Kidney epithelial cell (primary cell): ENCODE measurements at regions not wholly inside any gene's neighbourhood (a gene's known extent, or its start where the extent isn't known, plus 50 kb on each side); places are given as distances from the start of the nearest gene placed in this dataset.

Source experiments
- DNase-seq: peaks from one replicate; pipeline ENCODE4 v3.0.0-alpha.2; 2010; ENCODE audit warnings: low read depth
- H3K27me3 ChIP-seq: 2 replicates; pipeline ENCODE4 v1.6.0; 2011; ENCODE audit warnings: low read length; ENCODE audit not compliant: control insufficient read depth, insufficient read depth
- H3K36me3 ChIP-seq: 2 replicates; pipeline ENCODE4 v1.5.1; 2011; ENCODE audit warnings: low read length; ENCODE audit not compliant: control insufficient read depth, insufficient read depth
- H3K4me3 ChIP-seq: 2 replicates; pipeline ENCODE4 v1.5.1; 2011; ENCODE audit warnings: low read depth, mild to moderate bottlenecking, control low read depth, low read length
- TF ChIP-seq, protein P1 (sequence below): IDR thresholded peaks from 2 replicates; pipeline ENCODE4 v1.5.1; 2011; ENCODE audit warnings: mild to moderate bottlenecking, moderate library complexity, low read length, control low read depth, inconsistent platforms; ENCODE audit not compliant: insufficient read depth, poor library complexity, severe bottlenecking

DNA sequence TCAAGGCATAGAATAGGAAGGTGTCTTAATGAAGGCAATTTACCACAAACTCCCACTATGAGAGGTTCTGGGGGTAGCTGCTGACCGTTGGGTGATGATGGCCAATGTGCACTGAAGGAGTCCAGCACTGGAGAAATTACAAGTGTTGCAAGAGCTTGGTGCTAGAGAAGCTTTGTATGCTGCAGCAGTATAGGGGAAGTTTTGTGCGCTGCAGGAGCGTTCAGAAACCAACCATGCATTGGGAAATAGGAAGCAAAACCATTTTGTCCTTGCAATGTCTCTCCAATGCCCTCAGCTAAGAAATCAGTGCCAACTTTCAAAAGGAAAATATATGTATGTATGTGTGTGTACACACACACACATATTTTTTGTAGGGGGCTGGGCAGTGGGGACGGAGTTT is 441.6 kb upstream of the NAALADL2 start:
- Histone ChIP-seq H3K27me3 (no peaks in the 10 kb centered on the region), H3K4me3 (no peak overlapping the region), H3K36me3 (no peaks in the 10 kb centered on the region)
- TF ChIP-seq, protein P1, sequence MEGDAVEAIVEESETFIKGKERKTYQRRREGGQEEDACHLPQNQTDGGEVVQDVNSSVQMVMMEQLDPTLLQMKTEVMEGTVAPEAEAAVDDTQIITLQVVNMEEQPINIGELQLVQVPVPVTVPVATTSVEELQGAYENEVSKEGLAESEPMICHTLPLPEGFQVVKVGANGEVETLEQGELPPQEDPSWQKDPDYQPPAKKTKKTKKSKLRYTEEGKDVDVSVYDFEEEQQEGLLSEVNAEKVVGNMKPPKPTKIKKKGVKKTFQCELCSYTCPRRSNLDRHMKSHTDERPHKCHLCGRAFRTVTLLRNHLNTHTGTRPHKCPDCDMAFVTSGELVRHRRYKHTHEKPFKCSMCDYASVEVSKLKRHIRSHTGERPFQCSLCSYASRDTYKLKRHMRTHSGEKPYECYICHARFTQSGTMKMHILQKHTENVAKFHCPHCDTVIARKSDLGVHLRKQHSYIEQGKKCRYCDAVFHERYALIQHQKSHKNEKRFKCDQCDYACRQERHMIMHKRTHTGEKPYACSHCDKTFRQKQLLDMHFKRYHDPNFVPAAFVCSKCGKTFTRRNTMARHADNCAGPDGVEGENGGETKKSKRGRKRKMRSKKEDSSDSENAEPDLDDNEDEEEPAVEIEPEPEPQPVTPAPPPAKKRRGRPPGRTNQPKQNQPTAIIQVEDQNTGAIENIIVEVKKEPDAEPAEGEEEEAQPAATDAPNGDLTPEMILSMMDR: no peak
- no peak for DNase-seq

DNA sequence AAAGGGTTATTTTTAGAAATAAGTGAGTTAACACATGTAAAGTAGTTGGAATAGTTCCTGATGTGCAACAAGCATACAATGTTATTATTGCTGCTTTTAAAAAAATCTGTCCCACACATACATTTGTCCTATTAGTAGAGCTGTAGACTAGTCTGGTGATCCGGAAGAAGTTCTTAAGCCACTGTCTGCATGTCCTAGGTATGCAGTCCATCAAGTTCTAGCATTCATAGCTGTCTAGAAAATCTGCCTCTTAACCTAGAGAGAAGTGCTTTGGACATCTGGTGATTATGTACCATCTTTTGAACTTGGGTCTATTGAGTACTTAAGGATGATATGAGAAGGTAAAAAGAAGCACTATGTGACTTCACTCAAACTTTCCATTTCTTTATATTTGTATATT is 439.9 kb upstream of the NAALADL2 start:
- H3K27me3 ChIP-seq: no peaks in the 10 kb centered on the region
- TF ChIP-seq, protein P1: no peak
- no peak for DNase-seq
- H3K4me3 ChIP-seq: no peak overlapping the region
- no peaks in the 10 kb centered on the region for H3K36me3 ChIP-seq

DNA sequence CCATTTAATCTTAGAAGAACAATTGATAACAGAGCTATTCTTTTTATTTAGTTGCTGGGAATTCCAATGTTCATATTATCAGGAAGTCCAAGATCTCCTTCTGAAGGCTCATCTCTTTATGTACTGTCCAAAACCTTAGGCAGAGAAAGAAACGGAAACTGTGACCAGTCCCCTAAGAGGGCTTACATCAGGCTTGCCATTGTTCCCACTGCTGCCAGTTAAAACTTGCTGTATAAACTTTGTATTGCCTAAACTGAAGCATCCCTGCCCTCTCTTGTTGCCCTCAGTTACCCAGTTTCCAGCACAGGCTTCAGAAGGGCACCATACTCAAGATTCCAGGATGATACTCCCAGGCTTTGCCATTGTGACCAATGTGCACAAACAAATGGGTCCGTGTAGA is 435.2 kb upstream of the NAALADL2 start:
- Histone ChIP-seq H3K36me3 (no peaks in the 10 kb centered on the region), H3K27me3 (no peaks in the 10 kb centered on the region), H3K4me3 (no peak overlapping the region)
- TF ChIP-seq, protein P1: no peak
- no peak for DNase-seq

DNA sequence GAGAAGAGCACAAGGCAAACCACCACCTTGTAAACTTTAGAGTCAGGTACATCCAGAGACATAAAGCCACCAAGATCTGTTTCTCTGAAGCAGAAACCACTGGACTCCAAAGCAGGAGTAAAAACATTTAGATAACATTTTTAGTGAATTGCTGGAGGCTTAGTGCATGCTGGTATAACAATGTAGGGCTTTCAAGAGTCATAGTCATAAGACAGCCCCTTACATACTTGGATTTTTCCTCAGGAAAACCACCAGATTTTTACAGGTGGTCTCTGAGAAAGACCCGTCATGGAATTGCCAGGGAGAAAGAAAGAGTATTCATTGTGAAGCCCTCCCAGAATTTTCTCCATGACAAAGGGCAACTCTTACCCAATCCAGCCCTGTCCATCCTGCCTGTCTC is 434.5 kb upstream of the NAALADL2 start:
- no peak for DNase-seq
- no peaks in the 10 kb centered on the region for H3K27me3 ChIP-seq
- TF ChIP-seq, protein P1: no peak
- no peak overlapping the region for H3K4me3 ChIP-seq
- no peaks in the 10 kb centered on the region for H3K36me3 ChIP-seq

DNA sequence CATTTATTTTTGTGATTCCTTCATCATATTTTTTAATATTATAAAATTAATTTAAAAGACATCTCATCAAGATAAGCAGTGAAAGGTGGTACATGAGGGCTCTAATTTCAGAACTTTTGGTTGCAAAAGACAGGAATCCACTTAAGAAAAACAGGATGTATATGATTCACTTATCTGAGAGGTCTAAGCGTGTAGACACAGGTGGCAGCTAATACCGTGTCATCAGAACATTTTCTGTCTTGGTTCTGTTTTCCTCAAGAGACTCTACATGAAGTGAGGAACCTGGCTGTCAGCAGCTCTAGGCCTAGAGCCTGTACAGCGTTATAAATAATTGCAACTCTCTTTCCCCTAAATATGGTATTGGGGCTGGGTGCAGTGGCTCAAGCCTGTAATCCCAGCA is 433.7 kb upstream of the NAALADL2 start:
- H3K36me3 ChIP-seq: no peaks in the 10 kb centered on the region
- TF ChIP-seq, protein P1: no peak
- DNase-seq: no peak
- H3K4me3 ChIP-seq: no peak overlapping the region
- no peaks in the 10 kb centered on the region for H3K27me3 ChIP-seq

DNA sequence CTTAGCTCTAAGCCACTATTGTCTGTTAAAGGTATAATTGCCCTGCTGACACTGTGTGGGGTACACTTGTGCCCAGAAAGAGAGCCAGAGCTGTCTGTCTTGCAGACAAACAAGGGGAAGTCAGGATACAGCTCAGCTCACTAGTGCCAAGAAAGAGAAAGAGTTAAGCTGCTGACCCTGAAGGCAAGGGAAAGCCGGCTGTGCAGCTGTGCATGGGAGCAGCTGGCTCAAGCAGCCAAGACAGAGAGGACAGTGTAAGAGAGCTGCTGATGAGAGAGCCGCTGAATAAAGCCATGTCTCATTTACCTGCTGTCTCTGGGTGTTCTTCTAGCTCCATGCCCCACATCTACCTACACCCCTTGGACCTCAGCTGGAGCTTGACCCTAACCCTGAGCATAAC is 428.1 kb upstream of the NAALADL2 start:
- no peak for DNase-seq
- no peaks in the 10 kb centered on the region for H3K36me3 ChIP-seq

More for the DNA sequence above, 428.1 kb upstream of the NAALADL2 start:
- Histone ChIP-seq H3K4me3 (no peak overlapping the region), H3K27me3 (no peaks in the 10 kb centered on the region)
- TF ChIP-seq, protein P1: no peak
